ENCODE measurements at regions not wholly inside any gene's neighbourhood (a gene's known extent, or its start where the extent isn't known, plus 50 kb on each side); places are given as distances from the start of the nearest gene placed in this dataset.

DNA sequence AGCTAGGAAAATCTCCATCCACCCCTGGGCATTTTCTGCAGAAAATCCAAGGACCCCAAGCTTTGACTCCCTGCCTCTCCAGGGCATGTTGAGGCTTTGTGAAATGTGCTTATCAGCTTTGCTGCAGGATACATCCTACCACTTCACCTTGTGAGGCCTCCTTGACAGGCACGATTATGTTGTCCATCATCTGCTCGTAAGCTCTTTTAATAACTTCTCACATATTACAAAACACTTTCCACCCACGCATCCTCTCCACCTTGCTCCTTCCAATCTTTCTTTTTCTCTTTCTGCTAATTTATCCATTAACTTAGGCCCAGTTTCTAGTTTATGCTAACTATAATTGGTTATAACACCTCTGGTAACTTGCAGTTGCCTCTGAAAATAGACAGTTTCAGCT, 147.0 kb upstream of the MTNR1B start (continued):
- TF ChIP-seq, protein P1, sequence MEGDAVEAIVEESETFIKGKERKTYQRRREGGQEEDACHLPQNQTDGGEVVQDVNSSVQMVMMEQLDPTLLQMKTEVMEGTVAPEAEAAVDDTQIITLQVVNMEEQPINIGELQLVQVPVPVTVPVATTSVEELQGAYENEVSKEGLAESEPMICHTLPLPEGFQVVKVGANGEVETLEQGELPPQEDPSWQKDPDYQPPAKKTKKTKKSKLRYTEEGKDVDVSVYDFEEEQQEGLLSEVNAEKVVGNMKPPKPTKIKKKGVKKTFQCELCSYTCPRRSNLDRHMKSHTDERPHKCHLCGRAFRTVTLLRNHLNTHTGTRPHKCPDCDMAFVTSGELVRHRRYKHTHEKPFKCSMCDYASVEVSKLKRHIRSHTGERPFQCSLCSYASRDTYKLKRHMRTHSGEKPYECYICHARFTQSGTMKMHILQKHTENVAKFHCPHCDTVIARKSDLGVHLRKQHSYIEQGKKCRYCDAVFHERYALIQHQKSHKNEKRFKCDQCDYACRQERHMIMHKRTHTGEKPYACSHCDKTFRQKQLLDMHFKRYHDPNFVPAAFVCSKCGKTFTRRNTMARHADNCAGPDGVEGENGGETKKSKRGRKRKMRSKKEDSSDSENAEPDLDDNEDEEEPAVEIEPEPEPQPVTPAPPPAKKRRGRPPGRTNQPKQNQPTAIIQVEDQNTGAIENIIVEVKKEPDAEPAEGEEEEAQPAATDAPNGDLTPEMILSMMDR (IDR thresholded peaks at IDR 0.05; ENCODE audit: control extremely low read depth in 1 of 3, insufficient read depth in 1 of 3, low read depth in 1 of 3, low read length in 3 of 3), result no peak
- TF ChIP-seq TAF7 (optimal IDR thresholded peaks at IDR 0.05; ENCODE audit: borderline replicate concordance, low read depth, low read length) (no peak), EGR1 (IDR thresholded peaks at IDR 0.05; ENCODE audit: borderline replicate concordance, low read depth, low read length) (no peak)
